Fibroblast of skin of left biceps (primary cell): ENCODE measurements at regions not wholly inside any gene's neighbourhood (a gene's known extent, or its start where the extent isn't known, plus 50 kb on each side); places are given as distances from the start of the nearest gene placed in this dataset.
"Not testable (repeated sequence)": the region's sequence is repeated elsewhere in the genome, so short reads cannot be mapped to it uniquely, and the experiment has no call there.

Source experiments
- DNase-seq, 2 experiments: peaks; one replicate each; pipeline ENCODE4 v3.0.0-alpha.2; 2013; ENCODE audit warnings: low read depth in 2 of 2

GRCh38 chr1:10910681-10911489, 101.6 kb upstream of the TARDBP start:
- no peak for DNase-seq

DNA sequence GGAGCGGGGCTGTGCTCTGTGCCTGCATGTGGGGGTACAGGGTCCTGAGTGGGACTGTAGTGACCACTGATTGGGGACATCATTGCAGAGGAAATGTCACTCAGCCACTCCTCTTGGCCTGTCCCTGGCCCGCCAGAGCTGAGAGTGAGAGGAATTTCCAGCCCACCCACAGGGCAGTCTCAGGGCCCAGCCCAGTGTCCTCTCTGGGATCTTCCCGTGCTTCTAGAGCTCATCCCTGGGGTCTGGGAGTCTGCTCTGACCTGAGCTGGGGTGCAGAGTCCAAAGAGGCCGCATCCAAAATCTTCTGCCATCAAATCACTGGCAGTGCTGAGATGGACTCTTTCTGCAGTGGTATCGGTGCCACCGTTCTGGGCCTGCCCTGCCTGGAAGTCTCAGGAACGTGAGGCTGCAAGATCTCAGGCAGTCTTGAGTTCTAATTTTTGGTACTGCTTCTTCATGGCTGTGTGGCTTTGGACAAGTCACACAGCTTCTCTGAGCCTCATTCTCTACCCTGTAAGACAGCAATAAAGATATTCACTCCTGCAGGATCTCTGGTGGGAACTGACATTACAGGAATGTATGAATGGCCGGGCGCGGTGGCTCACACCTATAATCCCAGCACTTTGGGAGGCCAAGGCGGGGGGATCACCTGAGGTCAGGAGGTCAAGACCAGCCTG, 100.8 kb upstream of the TARDBP start:
- no peak for DNase-seq

DNA sequence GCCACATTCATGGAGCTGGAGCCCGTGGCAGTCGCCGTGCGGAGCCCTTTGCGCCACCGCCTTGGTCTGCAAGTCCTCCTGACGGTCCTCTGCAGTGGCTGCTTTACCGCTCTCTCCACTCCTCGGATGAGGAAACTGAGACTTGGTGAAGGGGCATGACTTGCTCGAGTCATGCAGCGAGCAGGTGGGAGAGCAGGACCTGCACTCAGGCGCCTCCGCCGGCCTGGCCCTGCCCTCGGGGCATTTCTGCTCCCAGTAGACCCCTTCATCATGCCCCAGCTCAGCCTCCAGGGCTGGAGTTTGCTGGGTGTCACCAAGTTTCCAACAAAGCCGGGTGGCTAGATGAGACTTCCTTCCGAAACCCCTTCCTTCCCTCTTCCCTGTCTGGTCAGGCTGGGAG, 100.0 kb upstream of the TARDBP start:
- no peak for DNase-seq

- DNase-seq = no peak
Measured at GRCh38 chr1:10914056-10914455, 98.4 kb upstream of the TARDBP start.

GRCh38 chr1:10915594-10915993, 96.9 kb upstream of the TARDBP start:
- DNase-seq = no peak

GRCh38 chr1:10916311-10916710, 96.1 kb upstream of the TARDBP start:
- no peak for DNase-seq

- DNase-seq = no peak
Measured at GRCh38 chr1:10916991-10917390, 95.5 kb upstream of the TARDBP start.

GRCh38 chr1:10917513-10918454, 94.7 kb upstream of the TARDBP start:
- DNase-seq = no peak

- peak; percentile 24 to 42 for DNase-seq
Measured at GRCh38 chr1:10918531-10918930, 93.9 kb upstream of the TARDBP start.

- DNase-seq = no peak
Measured at GRCh38 chr1:10920063-10920626, 92.3 kb upstream of the TARDBP start.

DNA sequence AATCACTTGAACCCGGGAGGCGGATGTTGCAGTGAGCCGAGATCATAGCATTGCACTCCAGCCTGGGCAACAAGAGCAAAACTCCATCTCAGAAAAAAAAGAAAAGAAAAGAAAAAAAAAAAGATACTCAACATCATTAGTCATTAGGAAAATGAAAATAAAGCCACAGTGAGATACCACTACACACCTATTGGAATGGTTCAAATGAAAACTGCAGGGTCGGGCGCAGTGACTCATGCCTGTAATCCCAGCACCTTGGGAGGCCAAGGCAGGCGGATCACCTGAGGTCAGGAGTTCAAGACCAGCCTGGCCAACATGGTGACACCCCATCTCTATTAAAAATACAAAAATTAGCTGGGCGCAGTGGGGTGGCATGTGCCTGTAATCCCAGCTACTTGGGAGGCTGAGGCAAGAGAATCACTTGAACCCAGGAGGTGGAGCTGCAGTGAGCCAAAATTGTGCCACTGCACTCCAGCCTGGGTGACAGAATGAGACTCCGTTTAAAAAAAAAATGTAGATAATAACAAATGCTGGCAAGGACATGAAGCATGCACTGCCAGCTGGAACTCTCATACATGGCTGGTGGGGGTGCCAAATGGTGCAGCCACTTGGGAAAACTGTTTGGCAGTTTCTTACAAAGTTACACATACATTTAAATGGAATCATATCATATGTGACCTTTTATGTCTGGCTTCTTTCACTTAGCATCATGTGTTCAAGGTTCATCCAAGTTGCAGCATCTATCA, 90.0 kb upstream of the TARDBP start:
- DNase-seq = not testable (repeated sequence)

DNA sequence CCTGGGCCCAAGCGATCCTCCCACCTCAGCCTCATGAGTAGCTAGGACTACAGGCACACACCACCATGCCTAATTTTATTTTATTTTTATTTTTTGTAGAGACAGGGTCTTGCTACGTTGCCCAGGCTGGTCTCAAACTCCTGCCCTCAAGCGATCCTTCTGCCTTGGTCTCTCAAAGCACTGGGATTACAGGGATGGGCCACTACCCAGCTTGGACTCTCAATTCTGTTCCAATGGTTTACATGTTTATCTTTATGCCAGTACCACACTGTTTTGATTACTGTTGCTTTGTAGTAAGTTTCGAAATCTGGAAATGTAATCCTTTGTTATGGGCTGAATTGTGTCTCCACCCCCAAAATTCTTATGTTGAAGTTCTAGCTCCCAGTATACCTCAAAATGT, 88.4 kb upstream of the TARDBP start:
- no peak for DNase-seq

DNA sequence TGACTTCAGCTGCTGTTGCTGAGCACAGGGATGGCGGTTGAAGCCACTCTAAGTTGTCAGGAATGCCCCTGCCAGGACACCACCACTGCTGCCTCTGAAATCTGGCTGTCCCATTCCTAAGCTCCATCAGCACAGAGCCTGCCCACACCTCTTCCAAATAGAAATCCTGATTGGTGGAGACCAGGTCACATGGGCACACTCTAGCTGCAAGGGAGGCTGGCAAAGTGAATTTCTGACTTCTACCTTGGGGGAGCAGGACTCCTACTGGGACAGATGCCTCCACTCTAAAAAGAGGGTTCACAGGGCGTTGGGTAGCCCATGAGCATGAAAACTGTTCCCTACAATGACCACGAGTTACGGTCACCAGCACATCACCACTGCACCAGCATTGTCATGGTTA, 83.8 kb upstream of the TARDBP start:
- DNase-seq = no peak

GRCh38 chr1:10932088-10932487, 80.4 kb upstream of the TARDBP start:
- DNase-seq = no peak

DNA sequence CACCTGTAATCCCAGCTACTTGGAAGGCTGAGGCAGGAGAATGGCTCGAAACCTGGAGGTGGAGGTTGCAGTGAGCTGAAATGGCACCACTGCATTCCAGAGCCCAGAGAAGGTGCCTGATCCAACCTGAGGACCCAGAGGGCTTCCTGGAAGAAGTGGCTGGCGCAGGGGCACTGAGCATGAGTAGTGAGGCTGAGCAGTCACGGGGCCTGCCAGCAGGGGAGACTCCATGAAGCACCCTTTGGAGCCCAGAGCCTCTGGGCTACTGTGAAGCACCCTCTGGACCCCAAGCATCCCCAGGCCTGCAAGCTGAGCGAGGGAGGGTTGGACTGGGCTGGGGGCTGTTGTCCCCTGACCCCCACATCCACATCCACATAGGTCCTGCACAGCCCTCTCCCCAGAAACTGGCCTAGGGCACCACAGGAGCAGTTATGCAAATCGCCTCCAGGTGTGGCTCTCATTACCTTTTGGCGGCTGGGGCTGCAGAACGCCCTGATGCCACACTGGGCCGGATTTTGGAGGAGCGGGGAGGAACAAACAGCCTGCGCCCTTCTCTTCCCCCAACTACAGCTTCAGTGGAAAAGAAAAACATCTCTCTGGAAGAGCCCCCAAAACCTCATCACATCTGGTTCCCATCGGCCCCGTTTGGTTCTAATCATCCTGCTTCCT, 78.2 kb upstream of the TARDBP start:
- DNase-seq = no peak

DNA sequence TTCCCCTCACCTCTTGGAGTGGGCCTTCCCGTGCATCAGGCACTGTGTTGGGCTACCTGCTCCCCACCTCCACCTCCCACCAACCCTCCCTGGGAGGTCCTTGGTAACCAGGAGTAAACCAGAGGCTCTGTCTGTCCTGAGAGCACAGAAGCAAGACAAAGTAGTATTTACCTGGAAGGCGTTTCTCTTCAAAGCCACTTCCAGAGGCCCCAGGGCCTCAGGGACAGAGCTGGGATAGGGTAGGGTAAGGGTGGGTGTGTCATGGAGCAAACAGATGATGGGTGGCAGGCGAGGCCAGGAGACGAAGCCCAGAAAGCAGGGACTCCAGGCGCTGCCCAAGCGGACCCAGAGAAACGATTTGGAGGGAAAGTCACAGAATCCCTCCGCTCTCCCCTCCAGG, 77.2 kb upstream of the TARDBP start:
- no peak for DNase-seq

DNA sequence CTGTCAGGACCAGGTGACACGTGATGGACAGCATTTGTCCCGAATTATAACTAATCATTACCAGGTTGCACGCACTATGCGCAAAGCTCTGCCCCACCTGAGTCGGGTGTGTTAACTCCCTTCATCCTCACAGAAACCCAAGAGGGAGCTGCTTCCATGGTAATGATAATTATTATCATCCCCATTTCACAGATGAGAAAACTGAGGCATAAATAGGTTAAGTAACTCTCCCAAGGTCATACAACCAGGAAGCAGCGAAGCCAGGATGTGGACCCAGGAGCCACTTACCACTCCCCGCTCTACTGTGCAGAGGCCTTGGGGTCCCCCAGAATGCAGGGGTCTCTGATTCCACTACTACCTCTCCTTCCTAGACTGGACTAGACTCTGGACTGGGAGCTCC, 76.7 kb upstream of the TARDBP start:
- no peak for DNase-seq

DNA sequence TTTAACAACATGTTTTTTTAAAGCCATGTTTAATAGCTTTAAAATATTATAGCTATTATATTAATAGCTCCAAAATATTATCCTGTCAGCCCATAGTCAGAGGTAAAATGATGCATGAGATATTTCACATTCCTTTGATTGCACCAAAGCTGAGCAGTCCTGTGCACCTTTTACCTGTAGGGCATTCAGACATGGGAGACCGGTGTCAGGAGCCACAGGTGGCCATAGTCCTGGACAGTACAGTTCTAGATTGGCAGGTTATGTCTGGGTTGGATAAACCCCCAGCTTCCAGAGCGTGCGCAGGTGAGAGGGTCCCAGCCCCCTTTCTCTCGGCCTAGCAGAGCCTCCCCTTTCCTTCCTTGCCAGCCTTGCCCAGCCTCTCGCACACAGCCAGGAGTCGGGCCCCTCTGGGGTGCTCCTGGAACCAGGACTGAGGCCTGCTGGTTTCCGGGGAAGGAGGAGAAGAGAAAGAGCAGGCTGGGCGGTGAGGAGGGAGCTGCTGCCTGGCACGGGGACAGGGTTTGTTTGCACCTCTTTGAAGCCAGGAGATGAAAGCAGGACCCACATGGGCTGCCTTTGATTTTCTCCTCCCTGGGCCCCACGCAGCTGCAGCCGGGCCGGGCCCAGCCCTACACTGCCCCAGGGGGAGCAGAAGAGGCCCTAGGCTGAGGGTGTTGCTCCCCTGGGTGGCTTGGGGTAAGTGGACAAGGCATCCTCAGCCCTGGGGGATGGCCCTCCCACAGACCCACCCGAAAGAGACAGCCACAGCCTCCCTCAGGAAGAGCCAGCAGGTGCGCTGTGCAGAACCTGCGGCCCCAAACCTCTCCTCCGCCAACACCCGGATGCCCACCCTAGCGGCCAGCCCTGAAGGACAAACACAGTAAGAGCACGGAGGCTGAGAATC, 75.2 kb upstream of the TARDBP start:
- DNase-seq = no peak

DNA sequence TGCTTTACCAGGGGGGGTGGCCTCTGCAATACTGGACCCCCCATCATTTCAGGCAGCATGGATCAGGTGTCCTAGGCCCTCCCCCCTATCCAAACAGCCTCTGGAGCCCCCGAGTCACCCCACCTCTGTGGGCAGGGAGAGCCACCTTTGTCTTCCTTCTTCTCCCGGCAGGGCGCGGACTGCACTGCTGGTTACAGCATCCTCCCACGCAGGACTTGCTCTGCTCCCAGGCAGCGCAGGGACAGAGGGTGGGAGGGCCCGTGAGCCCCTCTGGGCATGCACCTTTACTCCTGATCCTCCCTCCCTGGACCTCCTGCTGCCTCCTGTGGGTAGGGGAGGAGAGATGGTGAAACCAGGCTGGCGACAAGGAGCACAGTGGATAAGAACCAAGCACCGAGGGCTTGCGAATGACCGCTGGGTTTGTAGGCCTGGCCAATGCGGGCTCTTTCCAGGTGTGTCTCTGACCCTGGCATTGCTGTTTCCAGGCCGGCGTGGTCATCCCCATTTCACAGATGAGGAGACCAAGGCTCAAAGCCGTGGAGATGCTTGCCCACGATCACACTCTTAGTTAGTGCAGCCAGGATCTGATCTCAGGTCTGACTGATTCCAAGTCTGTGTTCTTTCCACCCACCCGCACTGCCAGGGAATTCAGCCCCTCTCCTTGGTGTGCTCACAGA, 73.6 kb upstream of the TARDBP start:
- DNase-seq = no peak
